Liver (tissue), 8 donors: ENCODE measurements at regions not wholly inside any gene's neighbourhood (a gene's known extent, or its start where the extent isn't known, plus 50 kb on each side); places are given as distances from the start of the nearest gene placed in this dataset.
A peak's percentile ranks its signal among the peaks of the same experiment; 100 is the strongest.

Source experiments
- DNase-seq: peaks from one replicate; pipeline ENCODE4 v3.0.0-alpha.2; 2017; ENCODE audit warnings: low spot score
- H3K27ac ChIP-seq, 2 donors: one replicate each; pipeline ENCODE4 v1.7.0; 2013; ENCODE audit warnings: inconsistent platforms in 2 of 2, low read length in 2 of 2, control low read depth in 1 of 2, low read depth in 1 of 2, mild to moderate bottlenecking in 1 of 2
- H3K27me3 ChIP-seq, 4 donors: one replicate each; pipeline versions ENCODE4 v1.6.1 to v1.7.0; 2013; ENCODE audit warnings: low read length in 3 of 4, inconsistent platforms in 1 of 4, mild to moderate bottlenecking in 1 of 4, moderate library complexity in 1 of 4; ENCODE audit not compliant: control insufficient read depth in 4 of 4, insufficient read depth in 4 of 4
- H3K36me3 ChIP-seq, 4 donors: one replicate each; pipeline versions ENCODE4 v1.6.1 to v1.7.0; 2013; ENCODE audit warnings: low read length in 3 of 4, mild to moderate bottlenecking in 3 of 4, low read depth in 1 of 4, moderate library complexity in 1 of 4; ENCODE audit not compliant: control insufficient read depth in 4 of 4, insufficient read depth in 3 of 4
- H3K4me1 ChIP-seq, 4 donors: one replicate each; pipeline versions ENCODE4 v1.6.1 to v1.7.0; 2013; ENCODE audit warnings: low read length in 3 of 4, mild to moderate bottlenecking in 3 of 4, moderate library complexity in 1 of 4; ENCODE audit not compliant: control insufficient read depth in 4 of 4, insufficient read depth in 4 of 4
- H3K4me3 ChIP-seq, 3 donors: one replicate each; pipeline versions ENCODE4 v1.6.1 to v1.7.0; 2013; ENCODE audit warnings: low read length in 3 of 3, control low read depth in 1 of 3, low read depth in 1 of 3, mild to moderate bottlenecking in 1 of 3
- H3K9ac ChIP-seq, 2 donors: one replicate each; pipeline ENCODE4 v1.7.0; 2013; ENCODE audit warnings: low read length in 2 of 2, mild to moderate bottlenecking in 2 of 2, moderate library complexity in 2 of 2, control low read depth in 1 of 2, low read depth in 1 of 2
- H3K9me3 ChIP-seq, 4 donors: one replicate each; pipeline versions ENCODE4 v1.6.1 to v1.7.0; 2013; ENCODE audit warnings: low read length in 3 of 4; ENCODE audit not compliant: control insufficient read depth in 4 of 4
- ATF3 ChIP-seq: IDR thresholded peaks from 2 replicates; pipeline ENCODE4 v1.6.1; 2016; ENCODE audit warnings: antibody characterized with exemption
- CTCF ChIP-seq: fragments of 150-350 bp; IDR thresholded peaks from 2 replicates; pipeline ENCODE4 v1.5.1; 2017; ENCODE audit warnings: improper control_type of control experiment, low read depth, low read length; ENCODE audit not compliant: missing input control
- EGR1 ChIP-seq, 2 donors: IDR thresholded peaks; 2 replicates each; pipeline ENCODE4 v1.6.1; 2016 to 2018; ENCODE audit warnings: antibody characterized with exemption in 2 of 2, low read depth in 2 of 2
- FOXA1 ChIP-seq: IDR thresholded peaks from 2 replicates; pipeline ENCODE4 v1.6.1; 2016; ENCODE audit warnings: antibody characterized with exemption
- FOXA2 ChIP-seq: IDR thresholded peaks from 2 replicates; pipeline ENCODE4 v1.6.1; 2016; ENCODE audit warnings: antibody characterized with exemption
- GABPA ChIP-seq, 2 donors: IDR thresholded peaks in 1 of 2; conservative IDR thresholded peaks in 1 of 2; 2 replicates each; pipeline ENCODE4 v1.6.1; 2016; ENCODE audit warnings: antibody characterized with exemption in 2 of 2, mild to moderate bottlenecking in 1 of 2, moderate library complexity in 1 of 2
- HNF4A ChIP-seq, 2 donors: conservative IDR thresholded peaks; 2 replicates each; pipeline ENCODE4 v1.6.1; 2016; ENCODE audit warnings: antibody characterized with exemption in 2 of 2, mild to moderate bottlenecking in 2 of 2
- HNF4G ChIP-seq: IDR thresholded peaks from 2 replicates; pipeline ENCODE4 v1.6.1; 2016; ENCODE audit warnings: antibody characterized with exemption
- JUND ChIP-seq, 2 donors: IDR thresholded peaks; 2 replicates each; pipeline ENCODE4 v1.6.1; 2016; ENCODE audit warnings: antibody characterized with exemption in 2 of 2
- MAX ChIP-seq: IDR thresholded peaks from 2 replicates; pipeline ENCODE4 v1.6.1; 2016; ENCODE audit warnings: antibody characterized with exemption
- NR2F2 ChIP-seq: IDR thresholded peaks from 2 replicates; pipeline ENCODE4 v1.6.1; 2016; ENCODE audit warnings: antibody characterized with exemption
- RAD21 ChIP-seq, 2 donors: IDR thresholded peaks; 2 replicates each; pipeline ENCODE4 v1.6.1; 2016; ENCODE audit warnings: antibody characterized with exemption in 2 of 2, mild to moderate bottlenecking in 2 of 2
- REST ChIP-seq: IDR thresholded peaks from 2 replicates; pipeline ENCODE4 v1.6.1; 2016; ENCODE audit warnings: antibody characterized with exemption, mild to moderate bottlenecking
- RXRA ChIP-seq, 2 donors: IDR thresholded peaks; 2 replicates each; pipeline ENCODE4 v1.6.1; 2017 to 2018; ENCODE audit warnings: antibody characterized with exemption in 2 of 2, mild to moderate bottlenecking in 1 of 2
- SP1 ChIP-seq: IDR thresholded peaks from 2 replicates; pipeline ENCODE4 v1.6.1; 2018; ENCODE audit warnings: antibody characterized with exemption, mild to moderate bottlenecking
- YY1 ChIP-seq: IDR thresholded peaks from 2 replicates; pipeline ENCODE4 v1.6.1; 2016; ENCODE audit warnings: antibody characterized with exemption, mild to moderate bottlenecking
- WGBS: extraction: QIAGEN DNeasy Blood & Tissue Kit; methylation state at CpG from one replicate; pipeline ENCODE4 v1.1.7; 2013; 5-methylcytosine and 5-hydroxymethylcytosine counted together
- donor health status: healthy.
- donor health status: healthy.
- donor health status: healthy.
- donor health status: healthy.
- donor health status: healthy.

- no peak for TF ChIP-seq MAX
- TF ChIP-seq CTCF: peak; percentile 83
- peak in 1 of 2 donors; percentile 17 for TF ChIP-seq HNF4A (conservative IDR thresholded peaks at IDR 0.05)
- TF ChIP-seq RAD21 (IDR thresholded peaks at IDR 0.05): peak; percentile 96
- Histone ChIP-seq H3K4me1 (no peaks in the 10 kb centered on the region), H3K9me3 (no peaks in the 10 kb centered on the region), H3K4me3 (no peak overlapping the region), H3K27me3 (no peaks in the 10 kb centered on the region), H3K27ac (no peak overlapping the region), H3K9ac (no peak overlapping the region), H3K36me3 (no peaks in the 10 kb centered on the region)
- DNase-seq: no peak
Measured at GRCh38 chr3:64399205-64399800, 174.0 kb upstream of the PRICKLE2 start.

GRCh38 chr3:64398476-64398875, 173.2 kb upstream of the PRICKLE2 start:
- TF ChIP-seq FOXA2 (no peak), RXRA (IDR thresholded peaks at IDR 0.05) (no peak), REST (no peak), YY1 (no peak), NR2F2 (no peak), HNF4G (no peak), FOXA1 (no peak), ATF3 (no peak), SP1 (no peak), CTCF (no peak), GABPA (IDR thresholded peaks at IDR 0.05 in 1 of 2, conservative IDR thresholded peaks at IDR 0.05 in 1 of 2) (no peak), HNF4A (conservative IDR thresholded peaks at IDR 0.05) (no peak), RAD21 (IDR thresholded peaks at IDR 0.05) (no peak), EGR1 (IDR thresholded peaks at IDR 0.05; ENCODE audit: low read depth in 2 of 2) (no peak), JUND (IDR thresholded peaks at IDR 0.05) (no peak)
- Histone ChIP-seq H3K4me1 (no peaks in the 10 kb centered on the region), H3K27me3 (no peaks in the 10 kb centered on the region), H3K27ac (no peak overlapping the region), H3K9ac (no peak overlapping the region), H3K4me3 (no peak overlapping the region), H3K9me3 (no peaks in the 10 kb centered on the region), H3K36me3 (no peaks in the 10 kb centered on the region)
- WGBS: 79% methylated on average over 4 of the region's 4 CpGs
- DNase-seq: no peak
